ENCODE measurements at regions not wholly inside any gene's neighbourhood (a gene's known extent, or its start where the extent isn't known, plus 50 kb on each side); places are given as distances from the start of the nearest gene placed in this dataset.

DNA sequence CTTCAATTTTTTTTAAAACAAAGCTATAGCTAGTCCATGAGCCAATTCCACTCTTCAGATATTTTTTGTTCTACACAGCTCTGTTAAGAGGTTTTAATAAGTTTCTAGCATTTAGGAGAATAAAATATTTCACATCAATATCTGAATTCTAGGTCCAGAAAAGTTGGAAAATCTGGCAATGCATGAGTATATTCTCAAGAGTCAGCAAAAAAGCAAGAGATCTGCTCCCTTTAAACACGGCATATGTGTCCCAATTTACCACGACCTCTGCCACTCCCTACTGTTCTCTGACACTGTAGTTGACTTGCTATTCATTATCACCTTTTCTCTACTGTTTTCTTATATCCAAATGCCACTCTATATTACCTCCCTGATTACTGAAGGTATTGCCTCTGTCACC is 145.1 kb upstream of the TGFBR2 start:
- TF ChIP-seq CTCF (IDR thresholded peaks at IDR 0.05) (no peak), ZFX (IDR thresholded peaks at IDR 0.05; ENCODE audit: borderline replicate concordance) (no peak)

All from 22Rv1 (cell line).